ENCODE measurements at regions not wholly inside any gene's neighbourhood (a gene's known extent, or its start where the extent isn't known, plus 50 kb on each side); places are given as distances from the start of the nearest gene placed in this dataset.

- in situ Hi-C loops (cut with MboI; ENCODE audit: low sequenced_read_pairs) = no loop called here
Observed at GRCh38 chr10:10870523-10871241, 147.0 kb upstream of the CELF2 start.

GRCh38 chr10:10871352-10871751 is 146.3 kb upstream of the CELF2 start:
- in situ Hi-C loops (cut with MboI; ENCODE audit: low sequenced_read_pairs) = no loop called here

- in situ Hi-C loops (cut with MboI; ENCODE audit: low sequenced_read_pairs) = no loop called here
Observed at GRCh38 chr10:10872035-10872673, 145.5 kb upstream of the CELF2 start.

- in situ Hi-C loops (cut with MboI; ENCODE audit: low sequenced_read_pairs) = no loop called here
Observed at GRCh38 chr10:10872764-10873163, 144.9 kb upstream of the CELF2 start.

- in situ Hi-C loops (cut with MboI; ENCODE audit: low sequenced_read_pairs) = no loop called here
Observed at GRCh38 chr10:10873289-10873688, 144.4 kb upstream of the CELF2 start.

- in situ Hi-C loops (cut with MboI; ENCODE audit: low sequenced_read_pairs) = no loop called here
Observed at GRCh38 chr10:10873915-10874314, 143.8 kb upstream of the CELF2 start.

- in situ Hi-C loops (cut with MboI; ENCODE audit: low sequenced_read_pairs) = no loop called here
Observed at GRCh38 chr10:10878963-10879362, 138.7 kb upstream of the CELF2 start.

- in situ Hi-C loops (cut with MboI; ENCODE audit: low sequenced_read_pairs) = no loop called here
Observed at GRCh38 chr10:10881117-10881813, 136.4 kb upstream of the CELF2 start.

- in situ Hi-C loops (cut with MboI; ENCODE audit: low sequenced_read_pairs) = no loop called here
Observed at GRCh38 chr10:10883737-10884136, 133.9 kb upstream of the CELF2 start.

GRCh38 chr10:10886861-10887531 is 130.7 kb upstream of the CELF2 start:
- in situ Hi-C loops (cut with MboI; ENCODE audit: low sequenced_read_pairs) = no loop called here

GRCh38 chr10:10891124-10892082 is 126.3 kb upstream of the CELF2 start:
- in situ Hi-C loops (cut with MboI; ENCODE audit: low sequenced_read_pairs) = no loop called here

- in situ Hi-C loops (cut with MboI; ENCODE audit: low sequenced_read_pairs) = no loop called here
Observed at GRCh38 chr10:10892290-10892875, 125.3 kb upstream of the CELF2 start.

GRCh38 chr10:10897400-10897799 is 120.3 kb upstream of the CELF2 start:
- in situ Hi-C loops (cut with MboI; ENCODE audit: low sequenced_read_pairs) = no loop called here

GRCh38 chr10:10901906-10902305 is 115.8 kb upstream of the CELF2 start:
- in situ Hi-C loops (cut with MboI; ENCODE audit: low sequenced_read_pairs) = no loop called here

- in situ Hi-C loops (cut with MboI; ENCODE audit: low sequenced_read_pairs) = no loop called here
Observed at GRCh38 chr10:10902951-10903350, 114.7 kb upstream of the CELF2 start.

- in situ Hi-C loops (cut with MboI; ENCODE audit: low sequenced_read_pairs) = no loop called here
Observed at GRCh38 chr10:10903620-10904019, 114.1 kb upstream of the CELF2 start.

- in situ Hi-C loops (cut with MboI; ENCODE audit: low sequenced_read_pairs) = no loop called here
Observed at GRCh38 chr10:10910634-10911033, 107.0 kb upstream of the CELF2 start.

GRCh38 chr10:10911035-10911434 is 106.6 kb upstream of the CELF2 start:
- in situ Hi-C loops (cut with MboI; ENCODE audit: low sequenced_read_pairs) = no loop called here

- in situ Hi-C loops (cut with MboI; ENCODE audit: low sequenced_read_pairs) = no loop called here
Observed at GRCh38 chr10:10911471-10911921, 106.2 kb upstream of the CELF2 start.

- in situ Hi-C loops (cut with MboI; ENCODE audit: low sequenced_read_pairs) = no loop called here
Observed at GRCh38 chr10:10914144-10914543, 103.5 kb upstream of the CELF2 start.

All from HL-60/S4 (cell line).